Activated B cell treated with CpG ODN at 0.5 μM for 24 hours (primary cell): ENCODE measurements at regions not wholly inside any gene's neighbourhood (a gene's known extent, or its start where the extent isn't known, plus 50 kb on each side); places are given as distances from the start of the nearest gene placed in this dataset.

Experiments
- ATAC-seq: fragments of 200-7000 bp; cut with Tn5 transposase; one replicate; pipeline ENCODE4 v1.10.0; 2021; ENCODE audit warnings: low read depth, mild to moderate bottlenecking, moderate library complexity
- CTCF ChIA-PET: fragments of 350-600 bp; sonication (Branson Sonifier 250); formaldehyde crosslinking; loops from one replicate; lab custom pipeline; 2021; ENCODE audit warnings: antibody characterized with exemption; lab: Charles Lee
- POLR2A ChIA-PET: fragments of 350-600 bp; sonication (Branson Sonifier 250); formaldehyde crosslinking; loops from one replicate; lab custom pipeline; 2021; ENCODE audit warnings: antibody characterized with exemption; lab: Charles Lee
- DNase-seq: peaks from one replicate; pipeline ENCODE4 v3.0.0; 2022
- H3K27ac Mint-ChIP-seq: one replicate; pipeline ENCODE4 v1.8.0; 2020; ENCODE audit warnings: mixed read lengths
- H3K27me3 Mint-ChIP-seq: one replicate; pipeline ENCODE4 v1.8.0; 2021; ENCODE audit warnings: mixed read lengths
- H3K36me3 Mint-ChIP-seq: one replicate; pipeline ENCODE4 v1.8.0; 2021; ENCODE audit warnings: low read depth, mixed read lengths
- H3K4me1 Mint-ChIP-seq: one replicate; pipeline ENCODE4 v1.8.0; 2021; ENCODE audit warnings: mixed read lengths
- H3K4me3 Mint-ChIP-seq: one replicate; pipeline ENCODE4 v1.8.0; 2020; ENCODE audit warnings: mild to moderate bottlenecking, mixed read lengths
- H3K9me3 Mint-ChIP-seq: one replicate; pipeline ENCODE4 v1.8.0; 2020; ENCODE audit warnings: mixed read lengths
- CTCF ChIP-seq: fragments of 200-600 bp; IDR thresholded peaks from one replicate; pipeline ENCODE4 v1.8.0; 2022; ENCODE audit warnings: antibody characterized with exemption, mild to moderate bottlenecking
- intact Hi-C: fragments of 100-400 bp; cut with micrococcal nuclease; formaldehyde crosslinking; loops from one replicate; pipeline ENCODE4 v1.15.1; 2024

GRCh38 chr2:240269380-240269779 is 128.9 kb upstream of the OTOS start:
- H3K27me3 Mint-ChIP-seq: peaks cover 33% of the 10 kb centered on the region
- ChIA-PET POLR2A (no interaction called here), CTCF (no interaction called here)
- H3K27ac Mint-ChIP-seq: no peak overlapping the region
- peaks cover 12% of the 10 kb centered on the region for H3K9me3 Mint-ChIP-seq
- H3K4me1 Mint-ChIP-seq: no peaks in the 10 kb centered on the region
- TF ChIP-seq CTCF: no peak
- no peak for DNase-seq
- ATAC-seq: no peak
- no peak overlapping the region for H3K4me3 Mint-ChIP-seq
- intact Hi-C loops: no loop called here
- H3K36me3 Mint-ChIP-seq: no peaks in the 10 kb centered on the region

- H3K9me3 Mint-ChIP-seq: peaks cover 10% of the 10 kb centered on the region
- ChIA-PET CTCF (no interaction called here), POLR2A (no interaction called here)
- no peak overlapping the region for H3K27ac Mint-ChIP-seq
- no peak for DNase-seq
- H3K4me1 Mint-ChIP-seq: no peaks in the 10 kb centered on the region
- no peak overlapping the region for H3K4me3 Mint-ChIP-seq
- ATAC-seq: no peak
- no peak for TF ChIP-seq CTCF
- peaks cover 38% of the 10 kb centered on the region for H3K27me3 Mint-ChIP-seq
- H3K36me3 Mint-ChIP-seq: no peaks in the 10 kb centered on the region
- intact Hi-C loops: no loop called here
Measured at GRCh38 chr2:240269886-240270285, 129.4 kb upstream of the OTOS start.

GRCh38 chr2:240271716-240272341 is 131.4 kb upstream of the OTOS start:
- intact Hi-C loops: no loop called here
- Mint-ChIP-seq H3K27me3 (peaks cover 46% of the 10 kb centered on the region), H3K4me3 (no peak overlapping the region), H3K9me3 (peaks cover 10% of the 10 kb centered on the region), H3K4me1 (no peaks in the 10 kb centered on the region), H3K27ac (no peak overlapping the region), H3K36me3 (no peaks in the 10 kb centered on the region)
- DNase-seq (no peak), ATAC-seq (no peak)
- no peak for TF ChIP-seq CTCF
- ChIA-PET CTCF (no interaction called here), POLR2A (no interaction called here)

GRCh38 chr2:240275386-240275785 is 134.9 kb upstream of the OTOS start:
- Mint-ChIP-seq H3K27ac (no peak overlapping the region), H3K27me3 (peaks cover 32% of the 10 kb centered on the region), H3K9me3 (peaks cover 10% of the 10 kb centered on the region), H3K4me3 (no peak overlapping the region), H3K4me1 (no peaks in the 10 kb centered on the region), H3K36me3 (no peaks in the 10 kb centered on the region)
- no peak for ATAC-seq
- CTCF ChIA-PET: no interaction called here
- TF ChIP-seq CTCF: no peak
- POLR2A ChIA-PET: no interaction called here
- DNase-seq: no peak
- intact Hi-C loops: no loop called here

GRCh38 chr2:240277073-240277806 is 136.8 kb upstream of the OTOS start:
- H3K36me3 Mint-ChIP-seq: no peaks in the 10 kb centered on the region
- DNase-seq (no peak), ATAC-seq (no peak)
- intact Hi-C loops: no loop called here
- TF ChIP-seq CTCF: no peak
- no peaks in the 10 kb centered on the region for H3K4me1 Mint-ChIP-seq
- peaks cover 37% of the 10 kb centered on the region for H3K27me3 Mint-ChIP-seq
- no peak overlapping the region for H3K27ac Mint-ChIP-seq
- peaks cover 10% of the 10 kb centered on the region for H3K9me3 Mint-ChIP-seq
- ChIA-PET POLR2A (no interaction called here), CTCF (no interaction called here)
- H3K4me3 Mint-ChIP-seq: no peak overlapping the region
